HepG2 (cell line): ENCODE measurements at regions not wholly inside any gene's neighbourhood (a gene's known extent, or its start where the extent isn't known, plus 50 kb on each side); places are given as distances from the start of the nearest gene placed in this dataset.

Experiments used
- ATAC-seq: fragments of 200-7000 bp; cut with Tn5 transposase; 3 replicates; pipeline ENCODE4 v1.9.1; 2020; ENCODE audit warnings: mild to moderate bottlenecking, moderate library complexity
- BruUV-seq: library from RNA; stranded (reverse); fragments of 400-500 nt; replicated peaks from 2 replicates; lab custom pipeline; 2021; lab: Mats Ljungman, UMichigan
- CTCF ChIA-PET: fragments of 300-600 bp; formaldehyde crosslinking; extraction: SDS; loops from one replicate; lab custom pipeline; 2021; ENCODE audit warnings: low total read pairs, inconsistent platforms, low intra/inter-chr PET ratio; lab: Yijun Ruan, JAX
- POLR2A ChIA-PET: fragments of 350-600 bp; sonication (Branson Sonifier 250); formaldehyde crosslinking; loops from one replicate; lab custom pipeline; 2020; ENCODE audit warnings: antibody characterized with exemption, inconsistent platforms; lab: Yijun Ruan, JAX
- DNase-seq: peaks from one replicate; pipeline ENCODE4 v3.0.0-alpha.2; 2015; ENCODE audit warnings: low spot score
- FAIRE-seq: peaks from 3 replicates; lab custom pipeline; 2011; peaks lifted over from hg19 to GRCh38; lab: Jason Lieb, UNC
- H2AFZ ChIP-seq: one replicate; pipeline ENCODE4 v1.6.1; 2011; ENCODE audit warnings: low read length, inconsistent platforms
- H3K27ac ChIP-seq: fragments of 300-600 bp; 3 replicates; pipeline ENCODE4 v1.8.0; 2011; ENCODE audit warnings: mixed run types, mild to moderate bottlenecking, mixed read lengths, low read length, inconsistent platforms; ENCODE audit not compliant: insufficient read depth; ENCODE audit errors: extremely low read length
- H3K27me3 ChIP-seq, 2 experiments: fragments of 200-600 bp in 1 of 2; 2 replicates in 1 of 2; 3 replicates in 1 of 2; pipeline versions ENCODE4 v1.6.0 to v1.8.0; 2011; ENCODE audit warnings: low read length in 2 of 2, mild to moderate bottlenecking in 2 of 2, moderate library complexity in 2 of 2, inconsistent platforms in 1 of 2; ENCODE audit not compliant: insufficient read depth in 2 of 2, control insufficient read depth in 1 of 2
- H3K36me3 ChIP-seq, 2 experiments: fragments of 200-600 bp in 1 of 2; replicated peaks in 1 of 2; 2 replicates in 1 of 2; 3 replicates in 1 of 2; pipeline versions ENCODE4 v1.5.1 to v1.8.0; 2011; ENCODE audit warnings: low read length in 2 of 2, inconsistent platforms in 1 of 2; ENCODE audit not compliant: insufficient read depth in 2 of 2, control insufficient read depth in 1 of 2
- H3K4me1 ChIP-seq: 2 replicates; pipeline ENCODE4 v1.5.1; 2012; ENCODE audit warnings: low read length, inconsistent platforms; ENCODE audit not compliant: insufficient read depth
- H3K4me2 ChIP-seq: 2 replicates; pipeline ENCODE4 v1.6.0; 2011; ENCODE audit warnings: low read depth, low read length, inconsistent platforms
- H3K4me3 ChIP-seq, 3 experiments: fragments of 200-600 bp in 1 of 3; sonication (generic), shearing (Covaris generic) in 1 of 3; replicated peaks in 1 of 3; 2 replicates each; pipeline ENCODE4 v1.5.1; 2011 to 2016; ENCODE audit warnings: low read length in 3 of 3, inconsistent platforms in 2 of 3, low read depth in 2 of 3, mild to moderate bottlenecking in 2 of 3, control low read depth in 1 of 3, mixed read lengths in 1 of 3; ENCODE audit not compliant: insufficient read depth in 1 of 3
- H3K79me2 ChIP-seq: one replicate; pipeline ENCODE4 v1.6.1; 2011; ENCODE audit warnings: low read length, inconsistent platforms; ENCODE audit not compliant: insufficient read depth
- H3K9ac ChIP-seq: 2 replicates; pipeline ENCODE4 v1.6.0; 2011; ENCODE audit warnings: mild to moderate bottlenecking, low read depth, low read length, inconsistent platforms; ENCODE audit not compliant: insufficient read depth
- H3K9me3 ChIP-seq: 2 replicates; pipeline ENCODE4 v1.5.1; 2012; ENCODE audit warnings: mild to moderate bottlenecking, low read length
- H4K20me1 ChIP-seq: 2 replicates; pipeline ENCODE4 v1.6.0; 2011; ENCODE audit warnings: inconsistent platforms, mild to moderate bottlenecking, low read length, moderate library complexity; ENCODE audit not compliant: insufficient read depth
- ATF7 ChIP-seq, 2 experiments: fragments of 450-650 bp in 1 of 2; sonication (generic) in 1 of 2; formaldehyde crosslinking in 1 of 2; IDR thresholded peaks; 2 replicates each; pipeline versions ENCODE4 v1.4.0 to v1.6.1; 2016 to 2020; ENCODE audit warnings: antibody characterized with exemption in 1 of 2, mild to moderate bottlenecking in 1 of 2, missing genetic modification reagents in 1 of 2
- FOXA3 ChIP-seq: IDR thresholded peaks from 2 replicates; pipeline ENCODE4 v1.6.1; 2016; ENCODE audit warnings: missing genetic modification reagents, missing compliant biosample characterization
- FOXP1 ChIP-seq, 2 experiments: fragments of 450-650 bp in 1 of 2; IDR thresholded peaks; 2 replicates each; pipeline ENCODE4 v1.6.1; 2017 to 2018; ENCODE audit warnings: antibody characterized with exemption in 1 of 2
- HOXD1 ChIP-seq: sonication (generic); formaldehyde crosslinking; IDR thresholded peaks from 2 replicates; pipeline ENCODE4 v1.5.0; 2020; ENCODE audit warnings: missing genetic modification reagents
- MZF1 ChIP-seq: sonication (generic); formaldehyde crosslinking; IDR thresholded peaks from 2 replicates; pipeline ENCODE4 v1.8.1; 2023; ENCODE audit warnings: mild to moderate bottlenecking, missing genetic modification reagents, borderline replicate concordance
- NKX3-1 ChIP-seq: sonication (generic); formaldehyde crosslinking; IDR thresholded peaks from 2 replicates; pipeline ENCODE4 v1.5.0; 2020; ENCODE audit warnings: missing genetic modification reagents
- SAFB2 ChIP-seq: sonication (generic); formaldehyde crosslinking; IDR thresholded peaks from 2 replicates; pipeline ENCODE4 v1.5.1; 2020; ENCODE audit warnings: missing genetic modification reagents, low read depth, mild to moderate bottlenecking, borderline replicate concordance
- SATB2 ChIP-seq: sonication (generic); formaldehyde crosslinking; IDR thresholded peaks from 2 replicates; pipeline ENCODE4 v1.5.0; 2020; ENCODE audit warnings: missing genetic modification reagents
- SUZ12 ChIP-seq: fragments of 150-350 bp; IDR thresholded peaks from 2 replicates; pipeline ENCODE4 v1.6.1; 2014; ENCODE audit warnings: low read depth, low read length
- ZFP41 ChIP-seq: sonication (generic); formaldehyde crosslinking; IDR thresholded peaks from 2 replicates; pipeline ENCODE4 v1.4.0; 2020; ENCODE audit warnings: mild to moderate bottlenecking, missing genetic modification reagents, borderline replicate concordance
- ZNF331 ChIP-seq: sonication (generic); formaldehyde crosslinking; IDR thresholded peaks from 2 replicates; pipeline ENCODE4 v1.4.0; 2020; ENCODE audit warnings: missing genetic modification reagents
- ZNF335 ChIP-seq: sonication (generic); formaldehyde crosslinking; IDR thresholded peaks from 2 replicates; pipeline ENCODE4 v1.4.0; 2020; ENCODE audit warnings: missing genetic modification reagents
- ZNF33A ChIP-seq: sonication (generic); formaldehyde crosslinking; IDR thresholded peaks from 2 replicates; pipeline ENCODE4 v1.5.1; 2020; ENCODE audit warnings: missing genetic modification reagents, mild to moderate bottlenecking, moderate library complexity, borderline replicate concordance
- ZNF354B ChIP-seq: sonication (generic); formaldehyde crosslinking; IDR thresholded peaks from 2 replicates; pipeline ENCODE4 v1.8.0; 2022; ENCODE audit warnings: mild to moderate bottlenecking, missing genetic modification reagents
- ZNF460 ChIP-seq: sonication (generic); formaldehyde crosslinking; IDR thresholded peaks from 2 replicates; pipeline ENCODE4 v1.5.1; 2020; ENCODE audit warnings: missing genetic modification reagents, mild to moderate bottlenecking, borderline replicate concordance
- ZNF503 ChIP-seq: sonication (generic); formaldehyde crosslinking; IDR thresholded peaks from 2 replicates; pipeline ENCODE4 v1.4.0; 2020; ENCODE audit warnings: missing genetic modification reagents
- WGBS: methylation state at CpG from one replicate; pipeline ENCODE4 v1.1.6; 2017; ENCODE audit warnings: low lambda C conversion rate; 5-methylcytosine and 5-hydroxymethylcytosine counted together
- in situ Hi-C: cut with HindIII; loops from 2 replicates; pipeline ENCODE4 v1.10.0; 2017; ENCODE audit warnings: low pct_unique_long_range_greater_than_20kb; ENCODE audit not compliant: extremely low pct_ligation_motif_present
- intact Hi-C: fragments of 100-400 bp; cut with micrococcal nuclease; formaldehyde crosslinking; loops from one replicate; pipeline ENCODE4 v1.10.0; 2022; ENCODE audit not compliant: unreplicated experiment
- TF ChIP-seq, protein P1 (sequence below): sonication (generic); formaldehyde crosslinking; IDR thresholded peaks from 2 replicates; pipeline ENCODE4 v1.8.1; 2023; ENCODE audit warnings: mild to moderate bottlenecking, missing genetic modification reagents
- TF ChIP-seq, protein P2 (sequence below): sonication (generic); formaldehyde crosslinking; IDR thresholded peaks from 2 replicates; pipeline ENCODE4 v1.4.0; 2020; ENCODE audit warnings: missing genetic modification reagents, borderline replicate concordance

DNA sequence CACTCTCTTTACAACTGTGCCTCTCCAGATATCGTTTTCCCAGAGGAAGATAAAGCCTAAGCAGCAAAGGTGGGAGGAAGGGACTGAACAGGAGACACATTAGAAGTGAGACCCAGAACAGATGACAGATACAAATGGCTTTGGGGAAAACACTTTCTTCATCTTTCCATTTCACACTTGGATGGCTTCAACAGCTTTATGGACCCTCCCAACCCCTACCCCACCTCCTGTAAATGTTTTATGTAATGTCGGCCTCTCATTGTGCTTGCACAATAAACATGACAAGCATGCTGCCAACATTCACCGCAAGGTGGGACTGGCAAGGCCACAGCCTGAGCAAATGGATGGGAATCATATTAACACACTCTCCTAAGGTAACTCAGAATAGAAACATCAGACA, 1088.6 kb downstream of the TUSC7 start:
- FAIRE-seq: no peak
- POLR2A ChIA-PET: no interaction called here

More for the DNA sequence above, 1088.6 kb downstream of the TUSC7 start:
- no TSS peak for BruUV-seq
- Histone ChIP-seq H3K79me2 (no peaks in the 10 kb centered on the region), H3K9me3 (no peaks in the 10 kb centered on the region), H3K9ac (no peak overlapping the region), H3K27ac (no peak overlapping the region), H4K20me1 (no peaks in the 10 kb centered on the region), H3K4me2 (no peak overlapping the region), H2AFZ (no peak overlapping the region), H3K27me3 (no peaks in the 10 kb centered on the region), H3K4me1 (no peaks in the 10 kb centered on the region)
- ATAC-seq: no peak
- CTCF ChIA-PET: no interaction called here
- intact Hi-C loops: no loop called here
- no peak for TF ChIP-seq NKX3-1 (CRISPR knock-in tag)
- no peak for TF ChIP-seq HOXD1 (CRISPR knock-in tag)
- TF ChIP-seq ZNF335 (CRISPR knock-in tag): no peak
- no peak for TF ChIP-seq ZFP41 (CRISPR knock-in tag)
- no peak for TF ChIP-seq ZNF460 (CRISPR knock-in tag)
- no peak for TF ChIP-seq FOXA3
- TF ChIP-seq ZNF331 (CRISPR knock-in tag): no peak
- TF ChIP-seq FOXP1 (IDR thresholded peaks at IDR 0.05): no peak
- no peak for TF ChIP-seq FOXP1 (CRISPR knock-in tag; IDR thresholded peaks at IDR 0.05)
- TF ChIP-seq, protein P1, sequence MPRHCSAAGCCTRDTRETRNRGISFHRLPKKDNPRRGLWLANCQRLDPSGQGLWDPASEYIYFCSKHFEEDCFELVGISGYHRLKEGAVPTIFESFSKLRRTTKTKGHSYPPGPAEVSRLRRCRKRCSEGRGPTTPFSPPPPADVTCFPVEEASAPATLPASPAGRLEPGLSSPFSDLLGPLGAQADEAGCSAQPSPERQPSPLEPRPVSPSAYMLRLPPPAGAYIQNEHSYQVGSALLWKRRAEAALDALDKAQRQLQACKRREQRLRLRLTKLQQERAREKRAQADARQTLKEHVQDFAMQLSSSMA (CRISPR knock-in tag): no peak
- TF ChIP-seq SUZ12: no peak
- no peak for TF ChIP-seq ZNF354B (CRISPR knock-in tag)
- TF ChIP-seq ZNF33A (CRISPR knock-in tag): no peak
- TF ChIP-seq ZNF503: no peak
- no peak for TF ChIP-seq ATF7 (IDR thresholded peaks at IDR 0.05)
- no peak for TF ChIP-seq ATF7 (CRISPR knock-in tag; IDR thresholded peaks at IDR 0.05)
- no peak for TF ChIP-seq MZF1 (CRISPR knock-in tag)
- no peak for TF ChIP-seq SAFB2 (CRISPR knock-in tag)
- no peak for TF ChIP-seq SATB2
- TF ChIP-seq, protein P2, sequence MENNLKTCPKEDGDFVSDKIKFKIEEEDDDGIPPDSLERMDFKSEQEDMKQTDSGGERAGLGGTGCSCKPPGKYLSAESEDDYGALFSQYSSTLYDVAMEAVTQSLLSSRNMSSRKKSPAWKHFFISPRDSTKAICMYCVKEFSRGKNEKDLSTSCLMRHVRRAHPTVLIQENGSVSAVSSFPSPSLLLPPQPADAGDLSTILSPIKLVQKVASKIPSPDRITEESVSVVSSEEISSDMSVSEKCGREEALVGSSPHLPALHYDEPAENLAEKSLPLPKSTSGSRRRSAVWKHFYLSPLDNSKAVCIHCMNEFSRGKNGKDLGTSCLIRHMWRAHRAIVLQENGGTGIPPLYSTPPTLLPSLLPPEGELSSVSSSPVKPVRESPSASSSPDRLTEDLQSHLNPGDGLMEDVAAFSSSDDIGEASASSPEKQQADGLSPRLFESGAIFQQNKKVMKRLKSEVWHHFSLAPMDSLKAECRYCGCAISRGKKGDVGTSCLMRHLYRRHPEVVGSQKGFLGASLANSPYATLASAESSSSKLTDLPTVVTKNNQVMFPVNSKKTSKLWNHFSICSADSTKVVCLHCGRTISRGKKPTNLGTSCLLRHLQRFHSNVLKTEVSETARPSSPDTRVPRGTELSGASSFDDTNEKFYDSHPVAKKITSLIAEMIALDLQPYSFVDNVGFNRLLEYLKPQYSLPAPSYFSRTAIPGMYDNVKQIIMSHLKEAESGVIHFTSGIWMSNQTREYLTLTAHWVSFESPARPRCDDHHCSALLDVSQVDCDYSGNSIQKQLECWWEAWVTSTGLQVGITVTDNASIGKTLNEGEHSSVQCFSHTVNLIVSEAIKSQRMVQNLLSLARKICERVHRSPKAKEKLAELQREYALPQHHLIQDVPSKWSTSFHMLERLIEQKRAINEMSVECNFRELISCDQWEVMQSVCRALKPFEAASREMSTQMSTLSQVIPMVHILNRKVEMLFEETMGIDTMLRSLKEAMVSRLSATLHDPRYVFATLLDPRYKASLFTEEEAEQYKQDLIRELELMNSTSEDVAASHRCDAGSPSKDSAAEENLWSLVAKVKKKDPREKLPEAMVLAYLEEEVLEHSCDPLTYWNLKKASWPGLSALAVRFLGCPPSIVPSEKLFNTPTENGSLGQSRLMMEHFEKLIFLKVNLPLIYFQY (CRISPR knock-in tag): no peak
- TF ChIP-seq, all 625 proteins: peak for 0
- WGBS: 18% methylated on average over 3 of the region's 3 CpGs
- H3K36me3 ChIP-seq: no peaks in the 10 kb centered on the region
- in situ Hi-C loops: no loop called here
- no peak for DNase-seq
- no peak overlapping the region for H3K4me3 ChIP-seq
